ENCODE measurements at regions not wholly inside any gene's neighbourhood (a gene's known extent, or its start where the extent isn't known, plus 50 kb on each side); places are given as distances from the start of the nearest gene placed in this dataset.

DNA sequence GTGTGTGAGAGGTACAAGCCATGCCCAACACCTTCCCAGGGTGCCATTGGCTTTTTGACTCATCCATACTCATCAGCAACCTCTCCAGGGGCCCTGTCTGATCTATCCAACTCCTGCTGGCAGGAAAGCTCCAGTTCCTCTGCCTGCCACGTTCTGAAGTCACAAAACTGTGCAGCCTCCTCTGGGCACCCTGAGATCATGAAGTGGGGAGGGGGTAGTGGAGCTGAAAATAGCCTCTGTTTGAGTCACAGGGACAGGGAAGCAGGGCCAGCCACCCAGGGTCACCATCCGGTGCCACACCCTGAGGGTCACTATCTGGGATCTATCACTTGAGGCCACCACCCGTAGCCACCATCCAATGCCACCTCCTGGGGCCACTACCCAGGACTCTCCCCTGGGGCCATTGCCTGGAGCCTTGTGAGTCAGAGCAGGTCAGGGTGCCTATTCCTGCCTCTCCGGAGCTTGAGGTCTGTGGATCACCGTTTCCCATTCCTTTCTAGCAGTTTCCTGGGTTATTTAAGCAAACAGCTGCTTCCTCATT, 172.1 kb downstream of the NUFIP1 start:
- TF ChIP-seq, protein P1, sequence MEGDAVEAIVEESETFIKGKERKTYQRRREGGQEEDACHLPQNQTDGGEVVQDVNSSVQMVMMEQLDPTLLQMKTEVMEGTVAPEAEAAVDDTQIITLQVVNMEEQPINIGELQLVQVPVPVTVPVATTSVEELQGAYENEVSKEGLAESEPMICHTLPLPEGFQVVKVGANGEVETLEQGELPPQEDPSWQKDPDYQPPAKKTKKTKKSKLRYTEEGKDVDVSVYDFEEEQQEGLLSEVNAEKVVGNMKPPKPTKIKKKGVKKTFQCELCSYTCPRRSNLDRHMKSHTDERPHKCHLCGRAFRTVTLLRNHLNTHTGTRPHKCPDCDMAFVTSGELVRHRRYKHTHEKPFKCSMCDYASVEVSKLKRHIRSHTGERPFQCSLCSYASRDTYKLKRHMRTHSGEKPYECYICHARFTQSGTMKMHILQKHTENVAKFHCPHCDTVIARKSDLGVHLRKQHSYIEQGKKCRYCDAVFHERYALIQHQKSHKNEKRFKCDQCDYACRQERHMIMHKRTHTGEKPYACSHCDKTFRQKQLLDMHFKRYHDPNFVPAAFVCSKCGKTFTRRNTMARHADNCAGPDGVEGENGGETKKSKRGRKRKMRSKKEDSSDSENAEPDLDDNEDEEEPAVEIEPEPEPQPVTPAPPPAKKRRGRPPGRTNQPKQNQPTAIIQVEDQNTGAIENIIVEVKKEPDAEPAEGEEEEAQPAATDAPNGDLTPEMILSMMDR (IDR thresholded peaks at IDR 0.05; ENCODE audit: insufficient read depth, low read depth, low read length) = no peak
- no peak for TF ChIP-seq EZH2 (IDR thresholded peaks at IDR 0.05; ENCODE audit: insufficient read depth, low read length)
